ENCODE measurements at regions not wholly inside any gene's neighbourhood (a gene's known extent, or its start where the extent isn't known, plus 50 kb on each side); places are given as distances from the start of the nearest gene placed in this dataset.

DNA sequence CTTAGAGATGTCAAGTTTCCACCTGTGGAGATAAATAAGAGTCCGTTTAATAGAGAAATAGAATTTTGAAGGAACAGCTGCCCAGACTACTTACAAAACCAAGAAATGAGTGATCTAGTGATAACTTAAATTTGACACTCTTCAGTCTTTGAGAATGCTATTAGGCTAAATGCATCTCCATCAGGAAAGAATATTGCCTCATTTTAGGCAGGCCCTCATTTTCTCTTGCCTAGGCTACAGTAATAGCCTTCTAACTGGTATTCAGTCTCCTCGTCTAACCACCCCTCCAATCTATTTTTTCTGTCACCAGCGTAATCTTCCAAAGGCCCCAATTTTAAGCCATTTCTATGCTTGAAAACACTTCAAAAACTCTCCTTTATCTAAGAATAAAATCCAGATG is 537.8 kb upstream of the CA10 start:
- TF ChIP-seq, protein P1, sequence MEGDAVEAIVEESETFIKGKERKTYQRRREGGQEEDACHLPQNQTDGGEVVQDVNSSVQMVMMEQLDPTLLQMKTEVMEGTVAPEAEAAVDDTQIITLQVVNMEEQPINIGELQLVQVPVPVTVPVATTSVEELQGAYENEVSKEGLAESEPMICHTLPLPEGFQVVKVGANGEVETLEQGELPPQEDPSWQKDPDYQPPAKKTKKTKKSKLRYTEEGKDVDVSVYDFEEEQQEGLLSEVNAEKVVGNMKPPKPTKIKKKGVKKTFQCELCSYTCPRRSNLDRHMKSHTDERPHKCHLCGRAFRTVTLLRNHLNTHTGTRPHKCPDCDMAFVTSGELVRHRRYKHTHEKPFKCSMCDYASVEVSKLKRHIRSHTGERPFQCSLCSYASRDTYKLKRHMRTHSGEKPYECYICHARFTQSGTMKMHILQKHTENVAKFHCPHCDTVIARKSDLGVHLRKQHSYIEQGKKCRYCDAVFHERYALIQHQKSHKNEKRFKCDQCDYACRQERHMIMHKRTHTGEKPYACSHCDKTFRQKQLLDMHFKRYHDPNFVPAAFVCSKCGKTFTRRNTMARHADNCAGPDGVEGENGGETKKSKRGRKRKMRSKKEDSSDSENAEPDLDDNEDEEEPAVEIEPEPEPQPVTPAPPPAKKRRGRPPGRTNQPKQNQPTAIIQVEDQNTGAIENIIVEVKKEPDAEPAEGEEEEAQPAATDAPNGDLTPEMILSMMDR (conservative IDR thresholded peaks at IDR 0.05; ENCODE audit: low read depth, low read length): no peak
- no peak for TF ChIP-seq EZH2 (IDR thresholded peaks at IDR 0.05; ENCODE audit: borderline replicate concordance, low read depth, low read length, poor library complexity, severe bottlenecking)

Data from A673 (cell line).